22Rv1 (cell line): ENCODE measurements at regions not wholly inside any gene's neighbourhood (a gene's known extent, or its start where the extent isn't known, plus 50 kb on each side); places are given as distances from the start of the nearest gene placed in this dataset.

Experiments
- ZFX ChIP-seq: fragments of 450-650 bp; IDR thresholded peaks from 2 replicates; pipeline ENCODE4 v1.6.1; 2017; ENCODE audit warnings: antibody characterized with exemption, borderline replicate concordance
- TF ChIP-seq, protein P1 (sequence below): fragments of 450-650 bp; IDR thresholded peaks from 2 replicates; pipeline ENCODE4 v1.5.1; 2017; ENCODE audit warnings: mild to moderate bottlenecking

- TF ChIP-seq, protein P1, sequence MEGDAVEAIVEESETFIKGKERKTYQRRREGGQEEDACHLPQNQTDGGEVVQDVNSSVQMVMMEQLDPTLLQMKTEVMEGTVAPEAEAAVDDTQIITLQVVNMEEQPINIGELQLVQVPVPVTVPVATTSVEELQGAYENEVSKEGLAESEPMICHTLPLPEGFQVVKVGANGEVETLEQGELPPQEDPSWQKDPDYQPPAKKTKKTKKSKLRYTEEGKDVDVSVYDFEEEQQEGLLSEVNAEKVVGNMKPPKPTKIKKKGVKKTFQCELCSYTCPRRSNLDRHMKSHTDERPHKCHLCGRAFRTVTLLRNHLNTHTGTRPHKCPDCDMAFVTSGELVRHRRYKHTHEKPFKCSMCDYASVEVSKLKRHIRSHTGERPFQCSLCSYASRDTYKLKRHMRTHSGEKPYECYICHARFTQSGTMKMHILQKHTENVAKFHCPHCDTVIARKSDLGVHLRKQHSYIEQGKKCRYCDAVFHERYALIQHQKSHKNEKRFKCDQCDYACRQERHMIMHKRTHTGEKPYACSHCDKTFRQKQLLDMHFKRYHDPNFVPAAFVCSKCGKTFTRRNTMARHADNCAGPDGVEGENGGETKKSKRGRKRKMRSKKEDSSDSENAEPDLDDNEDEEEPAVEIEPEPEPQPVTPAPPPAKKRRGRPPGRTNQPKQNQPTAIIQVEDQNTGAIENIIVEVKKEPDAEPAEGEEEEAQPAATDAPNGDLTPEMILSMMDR, result no peak
- TF ChIP-seq ZFX, result no peak
Observed at GRCh38 chr6:93992976-93993375, 573.6 kb upstream of the EPHA7 start.
